Adrenal gland (tissue), 9 donors: ENCODE measurements at regions not wholly inside any gene's neighbourhood (a gene's known extent, or its start where the extent isn't known, plus 50 kb on each side); places are given as distances from the start of the nearest gene placed in this dataset.

Experiments
- DNase-seq, 7 donors: peaks; one replicate each; pipeline ENCODE4 v3.0.0-alpha.2; 2019 to 2020
- H3K27ac ChIP-seq, 5 donors: fragments of 200-600 bp; sonication (generic) in 4 of 5; 1 replicate in 3 of 5; 2 replicates in 2 of 5; pipeline versions ENCODE4 v1.5.1 to v1.8.0; 2016 to 2020; ENCODE audit warnings: mild to moderate bottlenecking in 1 of 5
- H3K27me3 ChIP-seq: fragments of 200-600 bp; 2 replicates; pipeline ENCODE4 v1.8.0; 2021
- H3K36me3 ChIP-seq, 2 donors: fragments of 200-600 bp; replicated peaks in 1 of 2; 1 replicate in 1 of 2; 2 replicates in 1 of 2; pipeline versions ENCODE4 v1.5.1 to v1.8.0; 2018 to 2022
- H3K4me1 ChIP-seq, 2 donors: fragments of 200-600 bp; replicated peaks in 1 of 2; 1 replicate in 1 of 2; 2 replicates in 1 of 2; pipeline versions ENCODE4 v1.5.1 to v1.8.0; 2018 to 2021
- H3K4me3 ChIP-seq, 4 donors: fragments of 200-600 bp; sonication (generic) in 3 of 4; one replicate each; pipeline ENCODE4 v1.5.1; 2016 to 2018
- H3K9me3 ChIP-seq, 3 donors: fragments of 200-600 bp; sonication (generic) in 1 of 3; replicated peaks in 1 of 3; 1 replicate in 2 of 3; 2 replicates in 1 of 3; pipeline versions ENCODE4 v1.5.1 to v1.8.0; 2016 to 2021
- CTCF ChIP-seq, 6 experiments: fragments of 450-650 bp in 4 of 6; fragments of 200-600 bp in 2 of 6; sonication (generic) in 1 of 6; IDR thresholded peaks; 1 replicate in 5 of 6; 2 replicates in 1 of 6; pipeline versions ENCODE4 v1.5.1 to v1.8.0; 2016 to 2021; ENCODE audit warnings: antibody characterized with exemption in 6 of 6, mild to moderate bottlenecking in 2 of 6, moderate library complexity in 1 of 6
- POLR2A ChIP-seq, 2 donors: fragments of 450-650 bp; IDR thresholded peaks; one replicate each; pipeline ENCODE4 v1.6.1; 2017; ENCODE audit warnings: antibody characterized with exemption in 2 of 2, mild to moderate bottlenecking in 2 of 2, moderate library complexity in 1 of 2
- WGBS, 4 donors: extraction: QIAGEN DNeasy Blood & Tissue Kit in 2 of 4; methylation state at CpG; one replicate each; pipeline versions ENCODE4 v1.1.5 to v1.1.7; 2013 to 2017; 5-methylcytosine and 5-hydroxymethylcytosine counted together
- intact Hi-C, 2 donors: fragments of 100-400 bp; cut with DNase I; formaldehyde crosslinking; loops; one replicate each; pipeline versions ENCODE4 v1.14.1 to v1.15.0; 2022 to 2023
- donor health status: healthy with polysubstance abuse.
- donor health status: Bipolar disorder and iron deficiency.
- donor health status: DM: yes; HTN: yes; CAD: no.
- donor health status: DM: no; HTN: no; CAD: no.
- donor health status: DM: no; HTN: no; CAD: no.

GRCh38 chr13:19061278-19061677, 120.3 kb downstream of the TUBA3C start:
- no peak for DNase-seq
- H3K27ac ChIP-seq: no peak overlapping the region
- no peaks in the 10 kb centered on the region for H3K36me3 ChIP-seq
- H3K9me3 ChIP-seq: no peaks in the 10 kb centered on the region
- no peaks in the 10 kb centered on the region for H3K4me1 ChIP-seq
- TF ChIP-seq CTCF (IDR thresholded peaks at IDR 0.05): no peak
- no peak for TF ChIP-seq POLR2A (IDR thresholded peaks at IDR 0.05)
- WGBS, 4 donors: 81 to 93% (median 85%) methylated on average over 6 of the region's 6 CpGs
- H3K27me3 ChIP-seq: no peaks in the 10 kb centered on the region
- intact Hi-C loops: no loop called here
- H3K4me3 ChIP-seq: no peak overlapping the region

- H3K27me3 ChIP-seq: no peaks in the 10 kb centered on the region
- no peak for DNase-seq
- intact Hi-C loops: no loop called here
- TF ChIP-seq POLR2A (IDR thresholded peaks at IDR 0.05) (no peak), CTCF (IDR thresholded peaks at IDR 0.05) (no peak)
- 80 to 84% (median 81%) methylated on average over 9 to 13 of the region's 13 CpGs for WGBS, 4 donors
- H3K9me3 ChIP-seq: no peaks in the 10 kb centered on the region
- no peak overlapping the region for H3K27ac ChIP-seq
- no peak overlapping the region for H3K4me3 ChIP-seq
- no peaks in the 10 kb centered on the region for H3K36me3 ChIP-seq
- no peaks in the 10 kb centered on the region for H3K4me1 ChIP-seq
These were observed 121.2 kb downstream of the TUBA3C start for GRCh38 chr13:19060311-19061002.

- Histone ChIP-seq H3K27me3 (no peaks in the 10 kb centered on the region), H3K4me1 (no peaks in the 10 kb centered on the region), H3K36me3 (no peaks in the 10 kb centered on the region), H3K4me3 (no peak overlapping the region), H3K9me3 (no peaks in the 10 kb centered on the region), H3K27ac (no peak overlapping the region)
- no peak for TF ChIP-seq CTCF (IDR thresholded peaks at IDR 0.05)
- TF ChIP-seq POLR2A (IDR thresholded peaks at IDR 0.05): no peak
- intact Hi-C loops: no loop called here
- DNase-seq: no peak
- WGBS, 4 donors: 69 to 78% (median 73%) methylated on average over 8 to 16 of the region's 16 CpGs
These were observed 122.4 kb downstream of the TUBA3C start for GRCh38 chr13:19059016-19059780.

- Histone ChIP-seq H3K4me3 (no peak overlapping the region), H3K27me3 (no peaks in the 10 kb centered on the region), H3K27ac (no peak overlapping the region), H3K36me3 (no peaks in the 10 kb centered on the region), H3K4me1 (no peaks in the 10 kb centered on the region), H3K9me3 (no peaks in the 10 kb centered on the region)
- intact Hi-C loops: no loop called here
- 65 to 87% (median 78%) methylated on average over 2 to 14 of the region's 14 CpGs for WGBS, 4 donors
- no peak for DNase-seq
- TF ChIP-seq POLR2A (IDR thresholded peaks at IDR 0.05): no peak
These were observed 123.1 kb downstream of the TUBA3C start for GRCh38 chr13:19058566-19058965.
